Keratinocyte (primary cell): ENCODE measurements at regions not wholly inside any gene's neighbourhood (a gene's known extent, or its start where the extent isn't known, plus 50 kb on each side); places are given as distances from the start of the nearest gene placed in this dataset.

ENCODE experiments used
- DNase-seq: peaks from one replicate; pipeline ENCODE4 v3.0.0-alpha.2; 2011; ENCODE audit warnings: low read depth, missing footprints, low spot score
- FAIRE-seq: peaks from 2 replicates; lab custom pipeline; 2011; peaks lifted over from hg19 to GRCh38; lab: Jason Lieb, UNC
- H2AFZ ChIP-seq: 2 replicates; pipeline ENCODE4 v1.6.0; 2012; ENCODE audit warnings: low read length, control low read depth, inconsistent platforms; ENCODE audit not compliant: control insufficient read depth
- H3K27ac ChIP-seq: 2 replicates; pipeline ENCODE4 v1.5.1; 2011; ENCODE audit warnings: low read length; ENCODE audit not compliant: control insufficient read depth, insufficient read depth
- H3K27me3 ChIP-seq: 3 replicates; pipeline ENCODE4 v1.6.0; 2011; ENCODE audit warnings: low read length; ENCODE audit not compliant: control insufficient read depth, insufficient read depth; ENCODE audit errors: extremely low read depth
- H3K36me3 ChIP-seq, 2 experiments: 2 replicates in 1 of 2; 3 replicates in 1 of 2; pipeline ENCODE4 v1.5.1; 2011; ENCODE audit warnings: low read length in 2 of 2, mild to moderate bottlenecking in 1 of 2; ENCODE audit not compliant: control insufficient read depth in 2 of 2, insufficient read depth in 2 of 2; ENCODE audit errors: extremely low read depth in 1 of 2
- H3K4me1 ChIP-seq: 3 replicates; pipeline ENCODE4 v1.5.1; 2011; ENCODE audit warnings: low read length; ENCODE audit not compliant: control insufficient read depth, insufficient read depth; ENCODE audit errors: extremely low read depth
- H3K4me2 ChIP-seq: 3 replicates; pipeline ENCODE4 v1.6.0; 2011; ENCODE audit warnings: low read depth, low read length; ENCODE audit not compliant: control insufficient read depth, insufficient read depth; ENCODE audit errors: extremely low read depth
- H3K4me3 ChIP-seq, 3 experiments: fragments of 200-600 bp in 1 of 3; sonication (generic) in 1 of 3; 2 replicates in 2 of 3; 3 replicates in 1 of 3; pipeline ENCODE4 v1.5.1; 2011 to 2016; ENCODE audit warnings: low read length in 3 of 3, mild to moderate bottlenecking in 3 of 3, control low read depth in 2 of 3, inconsistent platforms in 1 of 3, low read depth in 1 of 3, mixed read lengths in 1 of 3, mixed run types in 1 of 3, moderate library complexity in 1 of 3; ENCODE audit not compliant: control insufficient read depth in 2 of 3, insufficient read depth in 2 of 3; ENCODE audit errors: extremely low read depth in 1 of 3
- H3K79me2 ChIP-seq: 2 replicates; pipeline ENCODE4 v1.6.0; 2012; ENCODE audit warnings: low read length; ENCODE audit not compliant: control insufficient read depth, insufficient read depth
- H3K9ac ChIP-seq: 3 replicates; pipeline ENCODE4 v1.6.0; 2011; ENCODE audit warnings: low read length; ENCODE audit not compliant: control insufficient read depth, insufficient read depth; ENCODE audit errors: extremely low read depth
- H3K9me1 ChIP-seq: 3 replicates; pipeline ENCODE4 v1.6.0; 2011; ENCODE audit warnings: low read length; ENCODE audit not compliant: control insufficient read depth, insufficient read depth; ENCODE audit errors: extremely low read depth
- H3K9me3 ChIP-seq: 2 replicates; pipeline ENCODE4 v1.5.1; 2012; ENCODE audit warnings: low read depth, low read length; ENCODE audit not compliant: control insufficient read depth
- H4K20me1 ChIP-seq: 3 replicates; pipeline ENCODE4 v1.6.0; 2011; ENCODE audit warnings: low read length; ENCODE audit not compliant: control insufficient read depth, insufficient read depth; ENCODE audit errors: extremely low read depth
- EZH2 ChIP-seq: IDR thresholded peaks from one replicate; pipeline ENCODE4 v1.6.1; 2012; ENCODE audit warnings: inconsistent platforms, mild to moderate bottlenecking, low read length, moderate library complexity
- dilution Hi-C: fragments of 300-500 bp; cut with MboI; formaldehyde crosslinking; loops from one replicate; pipeline ENCODE4 v1.7.0; 2020; ENCODE audit warnings: low sequenced_read_pairs; ENCODE audit not compliant: extremely low pct_ligation_motif_present
- TF ChIP-seq, protein P1 (sequence below), 3 experiments: IDR thresholded peaks in 1 of 3; conservative IDR thresholded peaks in 1 of 3; optimal IDR thresholded peaks in 1 of 3; 2 replicates in 2 of 3; 3 replicates in 1 of 3; pipeline versions ENCODE3 to v1.5.1; 2011; ENCODE audit warnings: low read length in 3 of 3, mild to moderate bottlenecking in 3 of 3, moderate library complexity in 2 of 3, control low read depth in 1 of 3, inconsistent platforms in 1 of 3; ENCODE audit not compliant: insufficient read depth in 2 of 3; ENCODE audit errors: extremely low read depth in 1 of 3

DNA sequence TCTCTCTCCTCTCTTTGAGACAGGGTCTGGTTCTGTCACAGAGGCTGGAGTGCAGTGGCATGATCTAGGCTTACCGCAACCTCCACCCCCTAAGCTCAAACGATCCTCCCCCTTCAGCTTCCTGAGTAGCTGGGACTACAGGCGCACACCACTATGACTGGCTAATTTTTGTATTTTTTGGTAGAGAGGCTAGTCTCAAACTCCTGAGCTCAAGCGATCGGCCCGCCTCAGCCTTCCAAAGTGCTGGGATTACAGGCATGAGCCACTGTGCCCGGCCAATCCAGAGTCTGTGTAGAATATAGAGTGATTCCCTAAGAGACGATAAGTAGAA lies 65.8 kb upstream of the RPH3AL start:
- Histone ChIP-seq H3K9ac (no peak overlapping the region), H3K27me3 (no peaks in the 10 kb centered on the region), H3K4me1 (no peaks in the 10 kb centered on the region), H4K20me1 (no peaks in the 10 kb centered on the region), H3K4me2 (no peak overlapping the region), H2AFZ (no peak overlapping the region), H3K4me3 (no peak overlapping the region), H3K9me3 (no peaks in the 10 kb centered on the region), H3K9me1 (no peaks in the 10 kb centered on the region), H3K36me3 (no peaks in the 10 kb centered on the region), H3K27ac (no peak overlapping the region), H3K79me2 (no peaks in the 10 kb centered on the region)
- DNase-seq (no peak), FAIRE-seq (no peak)
- dilution Hi-C loops, result no loop called here
- TF ChIP-seq, protein P1, sequence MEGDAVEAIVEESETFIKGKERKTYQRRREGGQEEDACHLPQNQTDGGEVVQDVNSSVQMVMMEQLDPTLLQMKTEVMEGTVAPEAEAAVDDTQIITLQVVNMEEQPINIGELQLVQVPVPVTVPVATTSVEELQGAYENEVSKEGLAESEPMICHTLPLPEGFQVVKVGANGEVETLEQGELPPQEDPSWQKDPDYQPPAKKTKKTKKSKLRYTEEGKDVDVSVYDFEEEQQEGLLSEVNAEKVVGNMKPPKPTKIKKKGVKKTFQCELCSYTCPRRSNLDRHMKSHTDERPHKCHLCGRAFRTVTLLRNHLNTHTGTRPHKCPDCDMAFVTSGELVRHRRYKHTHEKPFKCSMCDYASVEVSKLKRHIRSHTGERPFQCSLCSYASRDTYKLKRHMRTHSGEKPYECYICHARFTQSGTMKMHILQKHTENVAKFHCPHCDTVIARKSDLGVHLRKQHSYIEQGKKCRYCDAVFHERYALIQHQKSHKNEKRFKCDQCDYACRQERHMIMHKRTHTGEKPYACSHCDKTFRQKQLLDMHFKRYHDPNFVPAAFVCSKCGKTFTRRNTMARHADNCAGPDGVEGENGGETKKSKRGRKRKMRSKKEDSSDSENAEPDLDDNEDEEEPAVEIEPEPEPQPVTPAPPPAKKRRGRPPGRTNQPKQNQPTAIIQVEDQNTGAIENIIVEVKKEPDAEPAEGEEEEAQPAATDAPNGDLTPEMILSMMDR (optimal IDR thresholded peaks at IDR 0.05 in 1 of 3, IDR thresholded peaks at IDR 0.05 in 1 of 3, conservative IDR thresholded peaks at IDR 0.05 in 1 of 3; ENCODE audit: extremely low read depth in 1 of 3, insufficient read depth in 2 of 3, low read length in 3 of 3), result no peak
- no peak for TF ChIP-seq EZH2

DNA sequence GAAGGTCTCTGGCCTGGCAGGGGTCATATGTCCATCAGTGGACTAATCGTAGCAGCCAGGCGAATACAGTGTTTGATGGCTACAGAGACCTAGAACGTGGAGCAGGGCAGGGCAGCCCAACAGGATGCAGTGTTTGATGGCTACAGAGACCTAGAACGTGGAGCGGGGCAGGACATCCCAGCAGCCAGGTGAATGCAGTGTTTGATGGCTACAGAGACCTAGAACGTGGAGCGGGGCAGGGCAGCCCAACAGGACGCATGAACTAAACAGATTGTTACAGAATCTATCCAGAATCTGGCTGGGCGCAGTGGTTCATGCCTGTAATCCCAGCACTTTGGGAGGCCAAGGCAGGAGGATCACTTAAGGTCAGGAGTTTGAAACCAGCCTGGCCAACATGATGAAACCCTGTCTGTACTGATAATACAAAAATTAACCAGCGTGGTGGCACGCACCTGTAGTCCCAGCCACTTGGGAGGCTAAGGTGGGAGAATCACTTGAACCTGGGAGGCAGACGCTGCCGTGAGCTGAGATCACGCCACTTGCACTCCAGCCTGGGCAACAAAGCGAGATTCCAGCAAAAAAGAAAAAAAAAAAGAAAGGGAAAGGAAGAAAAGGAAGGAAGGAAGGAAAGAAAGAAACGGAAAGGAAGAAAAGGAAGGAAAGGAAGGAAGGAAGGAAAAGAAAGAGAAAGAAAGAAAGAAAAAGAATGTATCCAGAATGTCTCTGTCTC lies 65.2 kb upstream of the RPH3AL start:
- peaks cover 0 to 3% of the 10 kb centered on the region in 2 experiments for H3K36me3 ChIP-seq
- H3K79me2 ChIP-seq, result no peaks in the 10 kb centered on the region
- H3K9me1 ChIP-seq, result no peaks in the 10 kb centered on the region
- TF ChIP-seq, protein P1 (optimal IDR thresholded peaks at IDR 0.05 in 1 of 3, IDR thresholded peaks at IDR 0.05 in 1 of 3, conservative IDR thresholded peaks at IDR 0.05 in 1 of 3; ENCODE audit: extremely low read depth in 1 of 3, insufficient read depth in 2 of 3, low read length in 3 of 3), result no peak
- no peak for TF ChIP-seq EZH2
- H4K20me1 ChIP-seq, result no peaks in the 10 kb centered on the region
- no peak overlapping the region for H3K27ac ChIP-seq
- H3K9ac ChIP-seq, result no peak overlapping the region
- H3K27me3 ChIP-seq, result no peaks in the 10 kb centered on the region
- dilution Hi-C loops, result no loop called here
- FAIRE-seq (no peak), DNase-seq (no peak)
- H3K4me1 ChIP-seq, result no peaks in the 10 kb centered on the region
- H2AFZ ChIP-seq, result no peak overlapping the region
- no peak overlapping the region for H3K4me3 ChIP-seq
- no peak overlapping the region for H3K4me2 ChIP-seq
- no peaks in the 10 kb centered on the region for H3K9me3 ChIP-seq
